Activated T-cell treated with anti-CD3 and anti-CD28 coated beads for 1 hour (primary cell): ENCODE measurements at regions not wholly inside any gene's neighbourhood (a gene's known extent, or its start where the extent isn't known, plus 50 kb on each side); places are given as distances from the start of the nearest gene placed in this dataset.

ENCODE experiments used
- DNase-seq: peaks from one replicate; pipeline ENCODE4 v3.0.0-alpha.2; 2020; ENCODE audit warnings: low read depth

- DNase-seq, result no peak
These were observed 271.7 kb upstream of the LDB2 start for GRCh38 chr4:17170131-17170530.

- DNase-seq, result no peak
These were observed 271.3 kb upstream of the LDB2 start for GRCh38 chr4:17169699-17170098.

DNA sequence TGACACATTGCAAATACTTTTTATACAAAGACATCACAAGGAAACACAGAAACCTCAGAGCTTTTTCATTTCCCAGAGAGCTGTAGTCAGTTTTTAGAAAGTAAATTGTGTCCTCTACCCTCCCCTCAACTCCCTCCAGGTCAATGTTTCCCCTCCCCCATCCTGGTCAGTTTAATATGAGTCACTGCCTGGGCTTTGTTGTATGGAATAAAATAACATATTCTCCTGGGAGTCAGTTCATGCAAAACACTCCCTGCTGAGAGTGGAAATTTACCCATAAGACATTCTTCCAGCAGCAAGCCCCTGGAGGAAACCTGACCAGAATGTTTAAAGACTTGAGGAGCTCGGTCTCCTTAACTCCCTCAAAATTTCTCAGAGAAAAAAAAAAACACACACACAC is 270.1 kb upstream of the LDB2 start:
- DNase-seq, result no peak

GRCh38 chr4:17166954-17167353 is 268.5 kb upstream of the LDB2 start:
- DNase-seq, result no peak

- no peak for DNase-seq
These were observed 266.8 kb upstream of the LDB2 start for GRCh38 chr4:17165286-17165685.

GRCh38 chr4:17164666-17165065 is 266.2 kb upstream of the LDB2 start:
- DNase-seq, result no peak

- no peak for DNase-seq
These were observed 264.8 kb upstream of the LDB2 start for GRCh38 chr4:17163156-17163771.

DNA sequence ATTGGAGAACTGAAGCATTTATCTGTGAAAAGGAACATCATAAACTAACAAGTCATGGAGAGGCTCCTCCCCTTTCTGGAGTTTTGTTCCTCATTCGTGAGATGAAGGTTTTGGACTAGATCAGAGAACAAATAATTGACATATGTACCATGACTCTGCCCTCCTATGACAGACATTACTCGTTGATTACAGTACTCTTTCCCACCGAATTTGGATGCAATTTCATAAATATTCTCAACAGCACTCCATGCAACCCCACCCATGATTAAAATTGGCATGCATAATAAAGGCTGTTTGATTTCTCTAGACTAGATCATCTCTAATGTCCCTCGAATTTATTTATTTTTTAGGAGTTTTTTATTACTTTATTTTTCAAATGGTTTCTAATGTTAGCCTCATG is 258.9 kb upstream of the LDB2 start:
- no peak for DNase-seq

- no peak for DNase-seq
These were observed 257.0 kb upstream of the LDB2 start for GRCh38 chr4:17155486-17155885.

DNA sequence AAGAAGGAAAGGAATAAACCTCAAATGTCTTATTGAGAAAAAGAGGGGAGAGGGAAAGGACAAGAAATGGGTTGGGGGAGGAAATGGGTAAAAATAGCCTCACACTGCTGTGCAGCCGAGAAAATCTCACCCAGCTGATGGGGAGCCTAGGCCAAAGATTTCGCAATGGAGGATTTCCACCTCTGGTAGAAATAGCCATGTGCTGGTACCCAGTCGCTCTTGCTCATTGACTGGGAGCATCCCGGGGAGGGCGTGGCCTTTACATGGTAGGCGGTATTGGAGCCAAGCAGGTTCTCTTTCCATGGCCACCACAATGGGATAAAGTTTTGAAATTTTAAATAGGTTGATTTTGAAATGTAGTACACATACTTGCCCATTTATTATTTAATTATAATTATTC is 255.1 kb upstream of the LDB2 start:
- DNase-seq, result no peak

GRCh38 chr4:17152941-17153540 is 254.6 kb upstream of the LDB2 start:
- no peak for DNase-seq

DNA sequence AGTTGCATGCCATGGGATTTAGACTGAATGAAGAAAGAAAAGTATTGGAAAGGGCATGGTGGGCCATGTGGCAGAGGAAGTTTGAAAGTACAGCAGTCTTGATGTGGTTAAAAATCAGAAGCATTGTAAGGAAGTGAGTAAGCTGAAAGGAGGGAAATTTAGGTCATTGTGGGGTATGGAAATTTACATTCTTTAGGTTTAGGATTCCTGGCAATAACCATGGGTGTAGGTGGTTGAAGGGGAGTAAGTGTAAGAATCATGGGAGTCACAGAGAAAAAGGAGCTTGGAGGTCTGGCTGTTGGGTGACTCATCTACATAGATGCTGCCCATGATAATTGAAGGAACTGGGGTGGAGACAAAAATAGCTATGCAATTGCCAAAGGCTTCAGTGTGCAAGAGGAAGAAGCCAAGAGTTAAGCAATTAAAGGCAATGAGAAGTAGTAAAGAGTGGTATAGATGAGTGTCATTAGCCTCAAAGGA is 243.8 kb upstream of the LDB2 start:
- DNase-seq, result no peak

DNA sequence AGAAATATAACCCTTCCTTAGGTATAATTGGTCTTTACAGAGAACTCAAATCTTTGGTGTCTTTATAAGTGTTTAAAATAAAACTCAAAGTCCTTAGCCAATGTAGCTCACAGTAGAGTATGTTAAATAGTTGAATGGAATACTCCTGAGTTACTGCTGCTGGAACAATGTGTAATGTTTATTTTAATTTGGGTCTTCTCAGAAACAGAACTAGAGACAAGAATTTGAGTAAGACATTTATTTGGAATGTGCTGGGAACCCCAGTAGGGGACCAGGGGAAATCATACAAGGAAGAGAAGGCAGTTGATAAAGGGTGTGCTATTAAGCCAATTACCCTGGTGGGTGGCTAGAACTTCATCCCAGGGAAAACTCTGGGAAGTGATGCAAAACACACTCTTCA is 240.4 kb upstream of the LDB2 start:
- no peak for DNase-seq

DNA sequence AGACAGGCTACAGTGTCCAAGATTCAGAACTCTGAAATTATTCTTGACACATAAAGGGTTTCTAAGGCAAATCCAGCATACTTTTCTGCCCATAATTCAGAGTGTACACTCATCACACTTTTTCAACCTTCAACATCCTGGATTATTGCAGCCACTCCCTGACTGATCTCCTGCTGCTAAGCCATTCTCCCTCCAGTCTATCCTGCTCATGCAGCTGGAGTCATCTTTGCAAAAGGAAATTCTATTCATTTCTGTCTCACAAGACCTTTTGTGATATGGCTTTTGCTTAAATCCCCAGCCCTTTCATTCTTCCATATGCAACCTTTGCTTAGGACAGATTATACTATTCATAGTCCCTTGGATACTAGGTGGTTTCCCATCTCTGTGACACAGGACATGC is 236.1 kb upstream of the LDB2 start:
- no peak for DNase-seq

DNA sequence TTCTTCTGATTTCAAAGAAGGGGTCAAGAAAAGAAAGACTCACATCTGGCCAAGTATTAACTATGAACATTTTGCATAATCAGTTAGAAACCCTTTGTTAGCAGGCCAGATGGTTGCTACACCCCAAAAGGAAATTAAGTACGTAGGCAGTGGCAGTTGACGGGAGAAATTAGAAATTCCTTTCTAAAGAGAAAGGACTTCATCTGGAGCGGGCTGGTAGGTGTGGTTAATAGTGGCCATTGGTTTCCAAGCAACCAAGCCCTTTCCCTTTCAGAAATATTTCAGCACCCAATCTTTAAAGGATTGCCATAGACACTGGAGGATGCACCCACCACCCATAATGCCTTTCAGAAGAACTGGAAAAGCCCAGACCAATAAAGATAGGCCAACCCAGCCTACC is 235.7 kb upstream of the LDB2 start:
- DNase-seq, result no peak

- DNase-seq, result no peak
These were observed 233.8 kb upstream of the LDB2 start for GRCh38 chr4:17132226-17132625.

DNA sequence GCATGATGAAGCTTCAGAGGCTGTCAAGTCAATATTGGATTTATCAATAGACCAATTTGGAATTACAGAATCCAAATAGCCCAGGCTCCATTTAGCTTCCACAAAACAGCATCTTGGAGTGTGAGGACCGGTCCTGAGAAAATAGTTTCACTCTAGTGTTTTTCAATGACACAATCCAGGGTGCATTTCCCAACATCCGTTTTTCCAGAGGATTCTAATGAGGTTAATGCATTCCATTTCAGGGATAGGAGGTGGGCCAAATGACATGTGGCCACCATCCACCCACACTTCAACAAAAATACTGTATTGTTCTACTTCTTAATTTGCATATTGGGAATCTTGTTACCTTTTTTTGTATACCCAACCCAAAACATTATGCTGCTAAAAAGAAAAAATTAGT is 229.8 kb upstream of the LDB2 start:
- no peak for DNase-seq

DNA sequence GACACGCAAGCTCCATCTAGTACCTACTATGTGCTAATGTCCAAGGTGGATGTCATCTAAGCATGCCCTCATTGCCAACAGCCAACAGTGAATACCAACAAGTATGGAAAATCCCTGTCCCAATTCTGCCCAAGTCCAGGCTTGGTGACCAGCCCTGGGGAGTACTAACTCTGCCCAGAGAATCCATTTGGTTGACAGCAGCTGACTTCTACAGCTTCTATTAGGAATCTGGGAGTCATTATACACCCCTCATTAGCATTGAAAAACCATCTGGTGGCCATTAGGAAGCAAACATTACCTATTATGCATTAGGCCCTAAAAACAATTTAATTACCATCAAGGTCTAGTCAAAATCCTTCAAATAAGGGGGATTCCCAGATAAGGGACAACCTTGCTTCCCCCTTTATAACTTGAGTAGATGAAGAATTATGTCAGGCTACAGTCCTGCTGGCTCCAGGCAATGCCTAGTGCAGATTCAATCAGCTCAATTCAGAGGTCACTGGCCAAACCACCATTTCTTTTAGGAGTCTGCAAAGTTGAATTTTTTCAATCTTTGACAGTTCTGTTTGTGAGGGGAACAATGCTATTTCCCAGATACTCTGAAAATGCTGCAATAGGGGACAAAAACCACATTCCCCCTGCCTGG is 228.0 kb upstream of the LDB2 start:
- no peak for DNase-seq

DNA sequence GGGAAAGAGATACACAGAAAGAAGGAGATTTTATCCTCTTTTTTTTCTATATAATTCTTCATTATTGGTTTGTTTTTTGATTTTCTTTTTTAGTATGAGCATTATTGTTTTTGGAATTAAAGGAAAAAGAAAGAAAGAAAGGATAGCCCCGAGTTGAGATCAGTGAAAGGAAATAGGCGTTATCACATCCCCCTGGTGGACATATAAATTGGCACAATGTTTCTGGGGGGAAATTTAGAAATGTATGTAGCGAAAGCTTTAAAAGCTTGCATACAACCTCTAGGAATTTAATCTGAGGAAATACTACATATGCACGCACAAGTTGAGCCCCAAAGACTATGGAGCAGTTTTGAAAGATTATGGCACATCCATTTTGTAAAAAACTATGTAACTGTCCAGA is 226.3 kb upstream of the LDB2 start:
- DNase-seq, result no peak

DNA sequence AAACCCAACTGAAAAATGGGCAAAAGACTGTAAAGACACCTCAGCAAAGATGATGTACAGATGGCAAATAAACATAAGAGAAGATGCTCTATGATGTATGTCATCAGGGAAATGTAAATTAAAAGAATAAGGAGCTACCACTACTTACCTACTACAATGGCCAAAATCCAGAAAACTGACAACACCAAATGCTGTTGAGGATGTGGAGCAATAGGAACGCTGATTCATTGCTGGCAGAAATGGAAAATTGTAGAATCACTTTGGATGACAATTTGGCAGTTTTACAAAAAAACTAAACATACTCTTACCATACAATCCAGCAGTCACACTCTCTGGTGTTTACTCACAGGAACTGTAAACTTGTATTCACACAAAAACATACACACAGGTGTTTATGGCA is 222.3 kb upstream of the LDB2 start:
- DNase-seq, result no peak

GRCh38 chr4:17117746-17118145 is 219.3 kb upstream of the LDB2 start:
- DNase-seq, result no peak

GRCh38 chr4:17115583-17115982 is 217.1 kb upstream of the LDB2 start:
- no peak for DNase-seq

GRCh38 chr4:17112292-17112659 is 213.8 kb upstream of the LDB2 start:
- no peak for DNase-seq

DNA sequence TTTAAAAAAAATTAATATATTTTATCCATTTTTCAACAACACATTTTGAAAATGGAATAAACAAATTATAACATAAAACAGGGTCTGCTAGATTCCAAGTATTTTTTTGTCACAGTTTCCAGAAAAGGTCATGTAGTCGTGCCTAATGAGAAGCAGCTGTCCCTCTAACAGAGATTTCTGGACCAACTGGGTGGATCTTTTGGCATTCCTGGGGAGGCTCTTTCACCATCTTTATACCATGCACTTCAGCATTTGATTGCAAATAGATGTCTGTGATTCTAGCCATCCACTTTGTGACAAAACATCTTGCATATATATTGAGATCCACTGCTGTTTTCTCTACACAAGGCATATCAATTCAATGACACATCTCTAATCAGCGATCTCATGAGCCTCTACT is 210.7 kb upstream of the LDB2 start:
- DNase-seq, result no peak
